Rectal smooth muscle tissue (tissue), 1 donor: ENCODE measurements at regions not wholly inside any gene's neighbourhood (a gene's known extent, or its start where the extent isn't known, plus 50 kb on each side); places are given as distances from the start of the nearest gene placed in this dataset.

Experiments used
- H3K27ac ChIP-seq: one replicate; pipeline ENCODE4 v1.7.0; 2013; ENCODE audit warnings: low read depth, low read length, inconsistent platforms
- H3K27me3 ChIP-seq: one replicate; pipeline ENCODE4 v1.7.0; 2013; ENCODE audit warnings: low read length; ENCODE audit not compliant: control insufficient read depth, insufficient read depth
- H3K36me3 ChIP-seq: one replicate; pipeline ENCODE4 v1.7.0; 2013; ENCODE audit warnings: low read length; ENCODE audit not compliant: control insufficient read depth, insufficient read depth
- H3K4me1 ChIP-seq: one replicate; pipeline ENCODE4 v1.7.0; 2013; ENCODE audit warnings: low read length; ENCODE audit not compliant: control insufficient read depth, insufficient read depth
- H3K4me3 ChIP-seq: one replicate; pipeline ENCODE4 v1.7.0; 2013; ENCODE audit warnings: low read length
- H3K9ac ChIP-seq: one replicate; pipeline ENCODE4 v1.7.0; 2013; ENCODE audit warnings: low read length

GRCh38 chr3:94272016-94272415, 209.2 kb downstream of the NSUN3 start:
- no peak overlapping the region for H3K4me3 ChIP-seq
- no peak overlapping the region for H3K9ac ChIP-seq
- no peak overlapping the region for H3K27ac ChIP-seq
- no peaks in the 10 kb centered on the region for H3K4me1 ChIP-seq
- no peaks in the 10 kb centered on the region for H3K36me3 ChIP-seq
- H3K27me3 ChIP-seq: no peaks in the 10 kb centered on the region

GRCh38 chr3:94280958-94281357, 218.1 kb downstream of the NSUN3 start:
- Histone ChIP-seq H3K27ac (no peak overlapping the region), H3K4me1 (no peaks in the 10 kb centered on the region), H3K27me3 (no peaks in the 10 kb centered on the region), H3K9ac (no peak overlapping the region), H3K36me3 (no peaks in the 10 kb centered on the region), H3K4me3 (no peak overlapping the region)

GRCh38 chr3:94285872-94286271, 223.0 kb downstream of the NSUN3 start:
- H3K4me1 ChIP-seq: no peaks in the 10 kb centered on the region
- no peak overlapping the region for H3K9ac ChIP-seq
- no peak overlapping the region for H3K27ac ChIP-seq
- no peaks in the 10 kb centered on the region for H3K36me3 ChIP-seq
- H3K27me3 ChIP-seq: no peaks in the 10 kb centered on the region
- no peak overlapping the region for H3K4me3 ChIP-seq

- Histone ChIP-seq H3K4me1 (no peaks in the 10 kb centered on the region), H3K36me3 (no peaks in the 10 kb centered on the region), H3K4me3 (no peak overlapping the region), H3K27me3 (no peaks in the 10 kb centered on the region), H3K27ac (no peak overlapping the region), H3K9ac (no peak overlapping the region)
These were observed 228.8 kb downstream of the NSUN3 start for GRCh38 chr3:94291686-94292085.

- H3K27ac ChIP-seq: no peak overlapping the region
- H3K27me3 ChIP-seq: no peaks in the 10 kb centered on the region
- no peaks in the 10 kb centered on the region for H3K4me1 ChIP-seq
- no peaks in the 10 kb centered on the region for H3K36me3 ChIP-seq
- no peak overlapping the region for H3K4me3 ChIP-seq
- no peak overlapping the region for H3K9ac ChIP-seq
These were observed 229.3 kb downstream of the NSUN3 start for GRCh38 chr3:94292151-94292550.

GRCh38 chr3:94293793-94294195, 230.9 kb downstream of the NSUN3 start:
- H3K27ac ChIP-seq: no peak overlapping the region
- no peaks in the 10 kb centered on the region for H3K36me3 ChIP-seq
- H3K4me3 ChIP-seq: no peak overlapping the region

GRCh38 chr3:94294806-94295205, 231.9 kb downstream of the NSUN3 start:
- no peak overlapping the region for H3K27ac ChIP-seq
- no peaks in the 10 kb centered on the region for H3K36me3 ChIP-seq
- no peak overlapping the region for H3K4me3 ChIP-seq
- H3K27me3 ChIP-seq: no peaks in the 10 kb centered on the region
- no peak overlapping the region for H3K9ac ChIP-seq
- no peaks in the 10 kb centered on the region for H3K4me1 ChIP-seq

More at GRCh38 chr3:94293793-94294195, 230.9 kb downstream of the NSUN3 start:
- H3K27me3 ChIP-seq: no peaks in the 10 kb centered on the region
- H3K9ac ChIP-seq: no peak overlapping the region
- no peaks in the 10 kb centered on the region for H3K4me1 ChIP-seq

GRCh38 chr3:94299716-94300115, 236.9 kb downstream of the NSUN3 start:
- Histone ChIP-seq H3K36me3 (no peaks in the 10 kb centered on the region), H3K27me3 (no peaks in the 10 kb centered on the region), H3K4me3 (no peak overlapping the region), H3K4me1 (peaks cover 10% of the 10 kb centered on the region), H3K9ac (no peak overlapping the region), H3K27ac (no peak overlapping the region)

GRCh38 chr3:94301366-94301765, 238.5 kb downstream of the NSUN3 start:
- H3K9ac ChIP-seq: no peak overlapping the region
- H3K36me3 ChIP-seq: no peaks in the 10 kb centered on the region
- H3K4me3 ChIP-seq: no peak overlapping the region
- H3K27ac ChIP-seq: no peak overlapping the region
- H3K4me1 ChIP-seq: peaks cover 15% of the 10 kb centered on the region
- no peaks in the 10 kb centered on the region for H3K27me3 ChIP-seq

GRCh38 chr3:94303266-94303665, 240.4 kb downstream of the NSUN3 start:
- no peaks in the 10 kb centered on the region for H3K36me3 ChIP-seq
- no peaks in the 10 kb centered on the region for H3K27me3 ChIP-seq
- no peak overlapping the region for H3K9ac ChIP-seq
- H3K4me3 ChIP-seq: no peak overlapping the region
- peaks cover 15% of the 10 kb centered on the region for H3K4me1 ChIP-seq
- H3K27ac ChIP-seq: no peak overlapping the region

GRCh38 chr3:94303897-94304296, 241.0 kb downstream of the NSUN3 start:
- H3K4me1 ChIP-seq: peaks cover 15% of the 10 kb centered on the region
- no peak overlapping the region for H3K27ac ChIP-seq
- no peak overlapping the region for H3K4me3 ChIP-seq
- H3K36me3 ChIP-seq: no peaks in the 10 kb centered on the region
- no peaks in the 10 kb centered on the region for H3K27me3 ChIP-seq
- H3K9ac ChIP-seq: no peak overlapping the region

GRCh38 chr3:94304954-94305353, 242.1 kb downstream of the NSUN3 start:
- H3K27me3 ChIP-seq: no peaks in the 10 kb centered on the region
- H3K4me3 ChIP-seq: no peak overlapping the region
- no peak overlapping the region for H3K27ac ChIP-seq
- H3K36me3 ChIP-seq: no peaks in the 10 kb centered on the region
- peaks cover 15% of the 10 kb centered on the region for H3K4me1 ChIP-seq
- no peak overlapping the region for H3K9ac ChIP-seq

- peak overlapping the region; percentile 24 for H3K27ac ChIP-seq
- H3K4me3 ChIP-seq: peak overlapping the region; percentile 10
- no peaks in the 10 kb centered on the region for H3K36me3 ChIP-seq
- no peak overlapping the region for H3K9ac ChIP-seq
- peaks cover 15% of the 10 kb centered on the region for H3K4me1 ChIP-seq
- no peaks in the 10 kb centered on the region for H3K27me3 ChIP-seq
These were observed 243.2 kb downstream of the NSUN3 start for GRCh38 chr3:94305835-94306611.
